Liver (tissue), 8 donors: ENCODE measurements at regions not wholly inside any gene's neighbourhood (a gene's known extent, or its start where the extent isn't known, plus 50 kb on each side); places are given as distances from the start of the nearest gene placed in this dataset.

ENCODE experiments used
- DNase-seq: peaks from one replicate; pipeline ENCODE4 v3.0.0-alpha.2; 2017; ENCODE audit warnings: low spot score
- H3K27ac ChIP-seq, 2 donors: one replicate each; pipeline ENCODE4 v1.7.0; 2013; ENCODE audit warnings: inconsistent platforms in 2 of 2, low read length in 2 of 2, control low read depth in 1 of 2, low read depth in 1 of 2, mild to moderate bottlenecking in 1 of 2
- H3K27me3 ChIP-seq, 4 donors: one replicate each; pipeline versions ENCODE4 v1.6.1 to v1.7.0; 2013; ENCODE audit warnings: low read length in 3 of 4, inconsistent platforms in 1 of 4, mild to moderate bottlenecking in 1 of 4, moderate library complexity in 1 of 4; ENCODE audit not compliant: control insufficient read depth in 4 of 4, insufficient read depth in 4 of 4
- H3K36me3 ChIP-seq, 4 donors: one replicate each; pipeline versions ENCODE4 v1.6.1 to v1.7.0; 2013; ENCODE audit warnings: low read length in 3 of 4, mild to moderate bottlenecking in 3 of 4, low read depth in 1 of 4, moderate library complexity in 1 of 4; ENCODE audit not compliant: control insufficient read depth in 4 of 4, insufficient read depth in 3 of 4
- H3K4me1 ChIP-seq, 4 donors: one replicate each; pipeline versions ENCODE4 v1.6.1 to v1.7.0; 2013; ENCODE audit warnings: low read length in 3 of 4, mild to moderate bottlenecking in 3 of 4, moderate library complexity in 1 of 4; ENCODE audit not compliant: control insufficient read depth in 4 of 4, insufficient read depth in 4 of 4
- H3K4me3 ChIP-seq, 3 donors: one replicate each; pipeline versions ENCODE4 v1.6.1 to v1.7.0; 2013; ENCODE audit warnings: low read length in 3 of 3, control low read depth in 1 of 3, low read depth in 1 of 3, mild to moderate bottlenecking in 1 of 3
- H3K9ac ChIP-seq, 2 donors: one replicate each; pipeline ENCODE4 v1.7.0; 2013; ENCODE audit warnings: low read length in 2 of 2, mild to moderate bottlenecking in 2 of 2, moderate library complexity in 2 of 2, control low read depth in 1 of 2, low read depth in 1 of 2
- H3K9me3 ChIP-seq, 4 donors: one replicate each; pipeline versions ENCODE4 v1.6.1 to v1.7.0; 2013; ENCODE audit warnings: low read length in 3 of 4; ENCODE audit not compliant: control insufficient read depth in 4 of 4
- CTCF ChIP-seq: fragments of 150-350 bp; IDR thresholded peaks from 2 replicates; pipeline ENCODE4 v1.5.1; 2017; ENCODE audit warnings: improper control_type of control experiment, low read depth, low read length; ENCODE audit not compliant: missing input control
- EGR1 ChIP-seq, 2 donors: IDR thresholded peaks; 2 replicates each; pipeline ENCODE4 v1.6.1; 2016 to 2018; ENCODE audit warnings: antibody characterized with exemption in 2 of 2, low read depth in 2 of 2
- FOXA1 ChIP-seq: IDR thresholded peaks from 2 replicates; pipeline ENCODE4 v1.6.1; 2016; ENCODE audit warnings: antibody characterized with exemption
- FOXA2 ChIP-seq: IDR thresholded peaks from 2 replicates; pipeline ENCODE4 v1.6.1; 2016; ENCODE audit warnings: antibody characterized with exemption
- GABPA ChIP-seq, 2 donors: IDR thresholded peaks in 1 of 2; conservative IDR thresholded peaks in 1 of 2; 2 replicates each; pipeline ENCODE4 v1.6.1; 2016; ENCODE audit warnings: antibody characterized with exemption in 2 of 2, mild to moderate bottlenecking in 1 of 2, moderate library complexity in 1 of 2
- HNF4A ChIP-seq, 2 donors: conservative IDR thresholded peaks; 2 replicates each; pipeline ENCODE4 v1.6.1; 2016; ENCODE audit warnings: antibody characterized with exemption in 2 of 2, mild to moderate bottlenecking in 2 of 2
- HNF4G ChIP-seq: IDR thresholded peaks from 2 replicates; pipeline ENCODE4 v1.6.1; 2016; ENCODE audit warnings: antibody characterized with exemption
- JUND ChIP-seq, 2 donors: IDR thresholded peaks; 2 replicates each; pipeline ENCODE4 v1.6.1; 2016; ENCODE audit warnings: antibody characterized with exemption in 2 of 2
- MAX ChIP-seq: IDR thresholded peaks from 2 replicates; pipeline ENCODE4 v1.6.1; 2016; ENCODE audit warnings: antibody characterized with exemption
- NR2F2 ChIP-seq: IDR thresholded peaks from 2 replicates; pipeline ENCODE4 v1.6.1; 2016; ENCODE audit warnings: antibody characterized with exemption
- RAD21 ChIP-seq, 2 donors: IDR thresholded peaks; 2 replicates each; pipeline ENCODE4 v1.6.1; 2016; ENCODE audit warnings: antibody characterized with exemption in 2 of 2, mild to moderate bottlenecking in 2 of 2
- RXRA ChIP-seq, 2 donors: IDR thresholded peaks; 2 replicates each; pipeline ENCODE4 v1.6.1; 2017 to 2018; ENCODE audit warnings: antibody characterized with exemption in 2 of 2, mild to moderate bottlenecking in 1 of 2
- SP1 ChIP-seq: IDR thresholded peaks from 2 replicates; pipeline ENCODE4 v1.6.1; 2018; ENCODE audit warnings: antibody characterized with exemption, mild to moderate bottlenecking
- TAF1 ChIP-seq: conservative IDR thresholded peaks from 2 replicates; pipeline ENCODE4 v1.6.1; 2016; ENCODE audit warnings: antibody characterized with exemption, mild to moderate bottlenecking
- YY1 ChIP-seq: IDR thresholded peaks from 2 replicates; pipeline ENCODE4 v1.6.1; 2016; ENCODE audit warnings: antibody characterized with exemption, mild to moderate bottlenecking
- ZBTB33 ChIP-seq: IDR thresholded peaks from 2 replicates; pipeline ENCODE4 v1.6.1; 2016; ENCODE audit warnings: antibody characterized with exemption
- WGBS: extraction: QIAGEN DNeasy Blood & Tissue Kit; methylation state at CpG from one replicate; pipeline ENCODE4 v1.1.7; 2013; 5-methylcytosine and 5-hydroxymethylcytosine counted together
- TF ChIP-seq, protein P1 (sequence below): IDR thresholded peaks from 2 replicates; pipeline ENCODE4 v1.6.1; 2016; ENCODE audit warnings: antibody characterized with exemption, mild to moderate bottlenecking
- TF ChIP-seq, protein P2 (sequence below): IDR thresholded peaks from 2 replicates; pipeline ENCODE4 v1.6.1; 2016; ENCODE audit warnings: antibody characterized with exemption
- donor health status: healthy.
- donor health status: healthy.
- donor health status: healthy.
- donor health status: healthy.
- donor health status: healthy.

DNA sequence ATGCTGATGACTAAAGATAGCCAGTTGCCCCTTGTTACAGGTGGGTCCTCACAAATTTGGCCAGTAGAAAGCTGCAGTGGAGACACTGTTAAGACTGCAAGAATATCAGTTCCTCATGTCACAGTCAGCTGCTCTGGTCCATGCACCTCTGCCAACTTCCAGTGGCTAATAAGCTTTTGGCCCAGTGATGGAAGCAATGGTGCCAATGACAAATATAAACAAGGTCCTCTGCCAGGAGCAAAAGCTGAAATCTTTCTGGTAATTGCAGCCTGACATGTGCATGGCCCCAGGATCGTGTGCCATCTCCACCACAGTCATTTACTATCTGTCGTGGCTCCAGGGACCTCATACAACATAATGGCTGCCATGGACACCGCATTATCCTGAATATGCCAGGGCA, 85.4 kb upstream of the TMEM260 start:
- H3K27me3 ChIP-seq: no peaks in the 10 kb centered on the region
- no peak overlapping the region for H3K4me3 ChIP-seq
- no peak overlapping the region for H3K9ac ChIP-seq
- H3K36me3 ChIP-seq: no peaks in the 10 kb centered on the region
- no peak for DNase-seq
- 74% methylated on average over 3 of the region's 3 CpGs for WGBS
- peaks cover 0 to 3% (median 0%) of the 10 kb centered on the region in 4 donors for H3K4me1 ChIP-seq
- no peak for TF ChIP-seq FOXA2
- no peak for TF ChIP-seq GABPA (IDR thresholded peaks at IDR 0.05 in 1 of 2, conservative IDR thresholded peaks at IDR 0.05 in 1 of 2)
- TF ChIP-seq, protein P1, sequence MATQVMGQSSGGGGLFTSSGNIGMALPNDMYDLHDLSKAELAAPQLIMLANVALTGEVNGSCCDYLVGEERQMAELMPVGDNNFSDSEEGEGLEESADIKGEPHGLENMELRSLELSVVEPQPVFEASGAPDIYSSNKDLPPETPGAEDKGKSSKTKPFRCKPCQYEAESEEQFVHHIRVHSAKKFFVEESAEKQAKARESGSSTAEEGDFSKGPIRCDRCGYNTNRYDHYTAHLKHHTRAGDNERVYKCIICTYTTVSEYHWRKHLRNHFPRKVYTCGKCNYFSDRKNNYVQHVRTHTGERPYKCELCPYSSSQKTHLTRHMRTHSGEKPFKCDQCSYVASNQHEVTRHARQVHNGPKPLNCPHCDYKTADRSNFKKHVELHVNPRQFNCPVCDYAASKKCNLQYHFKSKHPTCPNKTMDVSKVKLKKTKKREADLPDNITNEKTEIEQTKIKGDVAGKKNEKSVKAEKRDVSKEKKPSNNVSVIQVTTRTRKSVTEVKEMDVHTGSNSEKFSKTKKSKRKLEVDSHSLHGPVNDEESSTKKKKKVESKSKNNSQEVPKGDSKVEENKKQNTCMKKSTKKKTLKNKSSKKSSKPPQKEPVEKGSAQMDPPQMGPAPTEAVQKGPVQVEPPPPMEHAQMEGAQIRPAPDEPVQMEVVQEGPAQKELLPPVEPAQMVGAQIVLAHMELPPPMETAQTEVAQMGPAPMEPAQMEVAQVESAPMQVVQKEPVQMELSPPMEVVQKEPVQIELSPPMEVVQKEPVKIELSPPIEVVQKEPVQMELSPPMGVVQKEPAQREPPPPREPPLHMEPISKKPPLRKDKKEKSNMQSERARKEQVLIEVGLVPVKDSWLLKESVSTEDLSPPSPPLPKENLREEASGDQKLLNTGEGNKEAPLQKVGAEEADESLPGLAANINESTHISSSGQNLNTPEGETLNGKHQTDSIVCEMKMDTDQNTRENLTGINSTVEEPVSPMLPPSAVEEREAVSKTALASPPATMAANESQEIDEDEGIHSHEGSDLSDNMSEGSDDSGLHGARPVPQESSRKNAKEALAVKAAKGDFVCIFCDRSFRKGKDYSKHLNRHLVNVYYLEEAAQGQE: no peak
- no peak for TF ChIP-seq CTCF
- TF ChIP-seq YY1: no peak
- no peak for TF ChIP-seq TAF1
- TF ChIP-seq RXRA (IDR thresholded peaks at IDR 0.05): no peak
- TF ChIP-seq, protein P2, sequence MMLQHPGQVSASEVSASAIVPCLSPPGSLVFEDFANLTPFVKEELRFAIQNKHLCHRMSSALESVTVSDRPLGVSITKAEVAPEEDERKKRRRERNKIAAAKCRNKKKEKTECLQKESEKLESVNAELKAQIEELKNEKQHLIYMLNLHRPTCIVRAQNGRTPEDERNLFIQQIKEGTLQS: no peak
- TF ChIP-seq ZBTB33: no peak
- no peak for TF ChIP-seq EGR1 (IDR thresholded peaks at IDR 0.05; ENCODE audit: low read depth in 2 of 2)
- no peak for TF ChIP-seq RAD21 (IDR thresholded peaks at IDR 0.05)
- no peak for TF ChIP-seq HNF4G
- TF ChIP-seq FOXA1: no peak
- TF ChIP-seq SP1: no peak
- no peak for TF ChIP-seq HNF4A (conservative IDR thresholded peaks at IDR 0.05)
- TF ChIP-seq MAX: no peak
- TF ChIP-seq NR2F2: no peak
- no peak for TF ChIP-seq JUND (IDR thresholded peaks at IDR 0.05)
- H3K27ac ChIP-seq: no peak overlapping the region
- no peaks in the 10 kb centered on the region for H3K9me3 ChIP-seq
